ENCODE measurements at regions not wholly inside any gene's neighbourhood (a gene's known extent, or its start where the extent isn't known, plus 50 kb on each side); places are given as distances from the start of the nearest gene placed in this dataset.
"Not testable (repeated sequence)": the region's sequence is repeated elsewhere in the genome, so short reads cannot be mapped to it uniquely, and the experiment has no call there.

DNA sequence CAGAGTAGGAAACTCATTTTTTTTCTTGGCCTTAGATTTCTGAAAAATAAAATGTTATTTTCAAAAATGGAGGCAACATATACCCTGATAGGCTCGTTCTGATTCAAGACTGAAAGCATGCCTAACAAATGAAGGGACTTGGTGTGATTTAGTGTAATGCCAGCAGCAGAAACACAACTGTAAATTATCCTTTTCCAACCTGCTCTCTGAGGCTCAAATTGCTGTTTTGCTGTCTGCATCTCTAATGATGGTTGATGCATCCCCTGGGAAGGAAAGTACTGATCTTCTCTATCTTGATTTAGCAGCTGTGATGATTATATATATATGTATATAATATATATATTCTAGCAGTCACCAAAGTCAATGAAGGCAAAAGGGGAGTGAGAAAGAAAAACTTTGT, 537.2 kb upstream of the API5 start:
- TF ChIP-seq, protein P1, sequence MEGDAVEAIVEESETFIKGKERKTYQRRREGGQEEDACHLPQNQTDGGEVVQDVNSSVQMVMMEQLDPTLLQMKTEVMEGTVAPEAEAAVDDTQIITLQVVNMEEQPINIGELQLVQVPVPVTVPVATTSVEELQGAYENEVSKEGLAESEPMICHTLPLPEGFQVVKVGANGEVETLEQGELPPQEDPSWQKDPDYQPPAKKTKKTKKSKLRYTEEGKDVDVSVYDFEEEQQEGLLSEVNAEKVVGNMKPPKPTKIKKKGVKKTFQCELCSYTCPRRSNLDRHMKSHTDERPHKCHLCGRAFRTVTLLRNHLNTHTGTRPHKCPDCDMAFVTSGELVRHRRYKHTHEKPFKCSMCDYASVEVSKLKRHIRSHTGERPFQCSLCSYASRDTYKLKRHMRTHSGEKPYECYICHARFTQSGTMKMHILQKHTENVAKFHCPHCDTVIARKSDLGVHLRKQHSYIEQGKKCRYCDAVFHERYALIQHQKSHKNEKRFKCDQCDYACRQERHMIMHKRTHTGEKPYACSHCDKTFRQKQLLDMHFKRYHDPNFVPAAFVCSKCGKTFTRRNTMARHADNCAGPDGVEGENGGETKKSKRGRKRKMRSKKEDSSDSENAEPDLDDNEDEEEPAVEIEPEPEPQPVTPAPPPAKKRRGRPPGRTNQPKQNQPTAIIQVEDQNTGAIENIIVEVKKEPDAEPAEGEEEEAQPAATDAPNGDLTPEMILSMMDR (IDR thresholded peaks at IDR 0.05; ENCODE audit: extremely low read depth, insufficient read depth, missing control alignments) = no peak
- in situ Hi-C loops (cut with MboI; ENCODE audit: low pct_unique_long_range_greater_than_20kb, low sequenced_read_pairs, unreplicated experiment) = loop anchor here (10.0 kb wide), 1 partner anchor 510 kb away; no protein-coding TSS in a partner anchor
- no peak for DNase-seq (ENCODE audit: low spot score)

DNA sequence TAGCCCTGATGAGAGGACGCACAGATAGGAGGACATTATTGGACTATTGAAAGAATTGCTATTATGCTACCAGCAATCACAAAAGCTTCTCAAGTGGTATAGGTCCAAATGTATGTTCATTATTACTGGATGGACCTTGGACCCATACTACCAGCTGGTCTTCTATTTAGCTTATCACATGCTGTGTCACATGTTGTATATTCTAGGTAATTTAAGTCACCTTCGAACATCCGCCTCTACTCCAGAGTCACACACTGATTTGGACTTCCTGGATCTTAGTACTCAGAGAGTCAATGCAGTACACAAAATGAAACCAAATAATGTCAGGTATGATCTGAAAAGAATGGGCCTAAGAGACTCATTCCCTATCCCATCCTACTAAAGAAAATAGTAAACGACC, 534.0 kb upstream of the API5 start:
- DNase-seq (ENCODE audit: low spot score) = no peak
- TF ChIP-seq, protein P1 (IDR thresholded peaks at IDR 0.05; ENCODE audit: extremely low read depth, insufficient read depth, missing control alignments) = no peak
- in situ Hi-C loops (cut with MboI; ENCODE audit: low pct_unique_long_range_greater_than_20kb, low sequenced_read_pairs, unreplicated experiment) = loop anchor here (10.0 kb wide), 1 partner anchor 507 kb away; no protein-coding TSS in a partner anchor

DNA sequence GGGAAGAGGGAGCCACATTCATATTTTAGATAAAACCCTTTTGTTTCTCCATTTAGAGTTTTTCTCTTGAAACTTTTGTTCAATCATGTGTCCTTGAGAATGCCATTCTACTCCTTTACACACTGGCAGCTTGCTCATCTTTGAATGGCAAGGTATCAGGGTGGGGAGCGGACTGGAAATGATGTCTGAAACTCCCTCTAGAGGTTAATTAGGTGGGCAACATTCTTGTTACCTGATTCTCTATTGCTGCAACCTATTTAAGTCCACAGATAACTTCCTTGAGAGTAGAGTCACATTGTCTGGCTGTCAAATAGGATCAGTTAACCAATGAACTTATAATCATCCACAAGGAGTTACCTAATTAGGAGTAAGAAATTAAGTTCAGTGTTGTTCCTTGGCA, 533.6 kb upstream of the API5 start:
- in situ Hi-C loops (cut with MboI; ENCODE audit: low pct_unique_long_range_greater_than_20kb, low sequenced_read_pairs, unreplicated experiment) = loop anchor here (10.0 kb wide), 1 partner anchor 507 kb away; no protein-coding TSS in a partner anchor
- no peak for DNase-seq (ENCODE audit: low spot score)
- TF ChIP-seq, protein P1 (IDR thresholded peaks at IDR 0.05; ENCODE audit: extremely low read depth, insufficient read depth, missing control alignments) = no peak

DNA sequence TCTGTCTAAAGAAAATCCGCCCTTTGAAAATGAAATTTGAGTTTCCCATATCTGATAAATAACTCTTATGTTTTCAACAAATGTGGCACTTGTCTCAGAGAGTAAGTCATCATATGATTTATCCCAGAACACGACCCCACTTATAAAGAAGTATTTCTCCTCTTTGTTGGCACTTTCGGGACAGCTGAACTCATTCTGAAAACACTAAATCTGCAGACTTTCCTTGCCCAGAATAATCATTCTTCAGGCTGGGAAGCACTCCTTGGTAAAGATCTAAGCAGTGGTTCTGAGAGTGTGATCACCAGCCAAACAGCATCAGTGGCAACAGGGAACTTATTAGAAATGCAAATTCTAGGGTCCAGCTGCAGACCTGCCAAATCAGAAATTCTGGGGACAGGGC, 532.2 kb upstream of the API5 start:
- DNase-seq (ENCODE audit: low spot score) = no peak
- in situ Hi-C loops (cut with MboI; ENCODE audit: low pct_unique_long_range_greater_than_20kb, low sequenced_read_pairs, unreplicated experiment) = loop anchor here (10.0 kb wide), 1 partner anchor 505 kb away; no protein-coding TSS in a partner anchor
- TF ChIP-seq, protein P1 (IDR thresholded peaks at IDR 0.05; ENCODE audit: extremely low read depth, insufficient read depth, missing control alignments) = no peak

DNA sequence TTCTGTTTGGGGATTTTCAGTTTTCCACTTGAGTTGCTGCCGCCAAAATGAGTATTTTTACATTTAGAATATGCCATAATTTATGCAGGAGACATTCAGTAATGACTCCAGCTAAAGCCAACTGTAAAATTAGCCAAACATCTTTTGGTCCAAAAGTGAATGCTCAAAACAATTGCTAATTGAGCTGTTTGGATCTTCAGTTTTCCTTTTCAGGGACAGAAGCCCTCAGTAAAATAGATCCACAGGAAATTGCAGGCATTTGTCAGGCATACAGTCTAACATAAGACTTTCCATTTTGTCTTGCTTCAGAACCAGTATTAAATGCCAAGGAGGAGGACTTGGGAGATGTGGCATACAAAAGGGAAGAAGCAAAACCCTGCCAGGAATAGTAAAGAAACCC, 524.8 kb upstream of the API5 start:
- in situ Hi-C loops (cut with MboI; ENCODE audit: low pct_unique_long_range_greater_than_20kb, low sequenced_read_pairs, unreplicated experiment) = no loop called here
- TF ChIP-seq, protein P1 (IDR thresholded peaks at IDR 0.05; ENCODE audit: extremely low read depth, insufficient read depth, missing control alignments) = no peak
- DNase-seq (ENCODE audit: low spot score) = no peak

DNA sequence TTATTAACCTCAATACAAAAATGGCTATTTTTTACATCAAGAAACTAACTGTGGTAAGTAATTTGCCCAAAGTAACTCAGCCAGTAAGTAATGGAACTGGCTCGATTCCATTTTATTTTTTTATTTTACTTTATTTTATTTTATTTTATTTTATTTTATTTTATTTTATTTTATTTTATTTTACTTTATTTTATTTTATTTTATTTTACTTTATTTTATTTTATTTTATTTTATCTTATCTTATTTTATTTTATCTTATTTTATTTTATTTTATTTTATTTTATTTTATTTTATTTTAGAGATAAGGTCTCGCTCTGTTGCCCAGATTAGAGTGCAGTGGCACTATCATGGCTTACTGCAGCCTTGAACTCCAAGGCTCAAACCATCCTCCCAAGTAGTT, 516.3 kb upstream of the API5 start:
- in situ Hi-C loops (cut with MboI; ENCODE audit: low pct_unique_long_range_greater_than_20kb, low sequenced_read_pairs, unreplicated experiment); DNase-seq (ENCODE audit: low spot score): not testable (repeated sequence)

DNA sequence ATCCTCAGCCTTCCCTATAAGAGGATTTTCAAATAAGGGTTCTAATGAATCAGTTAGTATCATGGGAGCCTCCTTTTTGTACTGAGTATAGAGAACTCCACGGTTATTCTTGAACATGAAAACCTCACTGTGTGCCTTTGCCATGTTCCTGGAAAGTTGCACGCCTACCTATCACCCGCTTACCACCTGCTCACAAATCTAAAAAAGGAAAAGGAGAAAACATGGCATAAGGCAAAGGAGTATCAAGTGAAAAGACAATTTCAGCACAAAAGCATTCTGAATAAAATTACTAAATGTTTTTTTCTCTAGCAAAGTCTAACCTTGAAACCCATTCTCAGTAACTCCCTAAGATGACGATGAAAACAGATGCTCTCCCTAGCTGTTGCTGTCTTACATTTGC, 511.8 kb upstream of the API5 start:
- in situ Hi-C loops (cut with MboI; ENCODE audit: low pct_unique_long_range_greater_than_20kb, low sequenced_read_pairs, unreplicated experiment) = no loop called here
- TF ChIP-seq, protein P1 (IDR thresholded peaks at IDR 0.05; ENCODE audit: extremely low read depth, insufficient read depth, missing control alignments) = no peak

More for the DNA sequence above, 511.8 kb upstream of the API5 start:
- no peak for DNase-seq (ENCODE audit: low spot score)
